Nephron (organoid): ENCODE measurements at regions not wholly inside any gene's neighbourhood (a gene's known extent, or its start where the extent isn't known, plus 50 kb on each side); places are given as distances from the start of the nearest gene placed in this dataset.
"Not testable (repeated sequence)": the region's sequence is repeated elsewhere in the genome, so short reads cannot be mapped to it uniquely, and the experiment has no call there.

Experiments
- H3K27ac Mint-ChIP-seq, 3 experiments: 2 replicates each; pipeline ENCODE4 v1.8.0; 2020; ENCODE audit warnings: mixed read lengths in 3 of 3, mild to moderate bottlenecking in 2 of 3, moderate library complexity in 1 of 3
- H3K27me3 Mint-ChIP-seq: 2 replicates; pipeline ENCODE4 v1.8.0; 2021; ENCODE audit warnings: low read depth, mild to moderate bottlenecking, moderate library complexity, mixed read lengths
- H3K36me3 Mint-ChIP-seq: 2 replicates; pipeline ENCODE4 v1.8.0; 2020; ENCODE audit warnings: low read depth, mixed read lengths
- H3K4me1 Mint-ChIP-seq: 2 replicates; pipeline ENCODE4 v1.8.0; 2020; ENCODE audit warnings: mixed read lengths
- H3K4me3 Mint-ChIP-seq, 3 experiments: 2 replicates each; pipeline ENCODE4 v1.8.0; 2020; ENCODE audit warnings: mild to moderate bottlenecking in 3 of 3, mixed read lengths in 3 of 3, moderate library complexity in 2 of 3
- H3K9me3 Mint-ChIP-seq: 2 replicates; pipeline ENCODE4 v1.8.0; 2020; ENCODE audit warnings: mixed read lengths
- CTCF ChIP-seq, 3 experiments: fragments of 200-600 bp; sonication (generic); IDR thresholded peaks; one replicate each; pipeline ENCODE4 v1.5.0; 2021; ENCODE audit warnings: antibody characterized with exemption in 3 of 3; ENCODE audit not compliant: unreplicated experiment in 3 of 3

DNA sequence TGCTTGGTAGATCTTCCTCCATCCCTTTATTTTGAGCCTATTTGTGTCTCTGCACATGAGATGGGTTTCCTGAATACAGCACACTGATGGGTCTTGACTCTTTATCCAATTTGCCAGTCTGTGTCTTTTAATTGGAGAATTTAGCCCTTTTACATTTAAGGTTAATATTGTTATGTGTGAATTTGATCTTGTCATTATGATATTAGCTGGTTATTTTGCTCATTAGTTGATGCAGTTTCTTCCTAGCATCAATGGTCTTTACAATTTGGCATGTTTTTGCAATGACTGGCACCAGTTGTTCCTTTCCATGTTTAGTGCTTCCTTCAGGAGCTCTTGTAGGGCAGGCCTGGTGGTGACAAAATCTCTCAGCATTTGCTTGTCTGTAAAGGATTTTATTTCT lies 72.4 kb downstream of the HNRNPD start:
- H3K4me3 Mint-ChIP-seq, H3K27me3 Mint-ChIP-seq, H3K4me1 Mint-ChIP-seq: not testable (repeated sequence)

GRCh38 chr4:82293304-82293703 lies 80.5 kb downstream of the HNRNPD start:
- H3K27ac Mint-ChIP-seq, result no peak overlapping the region
- no peaks in the 10 kb centered on the region for H3K36me3 Mint-ChIP-seq
- H3K27me3 Mint-ChIP-seq, result no peaks in the 10 kb centered on the region
- no peak overlapping the region for H3K4me3 Mint-ChIP-seq
- no peak for TF ChIP-seq CTCF (IDR thresholded peaks at IDR 0.05; ENCODE audit: unreplicated experiment in 3 of 3)
- H3K9me3 Mint-ChIP-seq, result no peaks in the 10 kb centered on the region
- no peaks in the 10 kb centered on the region for H3K4me1 Mint-ChIP-seq

More for the DNA sequence above, 72.4 kb downstream of the HNRNPD start:
- peaks cover 12% of the 10 kb centered on the region for H3K9me3 Mint-ChIP-seq
- not testable (repeated sequence) for H3K36me3 Mint-ChIP-seq, H3K27ac Mint-ChIP-seq

- Mint-ChIP-seq H3K27me3 (peaks cover 4% of the 10 kb centered on the region), H3K36me3 (no peaks in the 10 kb centered on the region), H3K4me1 (peaks cover 4% of the 10 kb centered on the region), H3K27ac (no peak overlapping the region), H3K9me3 (no peaks in the 10 kb centered on the region), H3K4me3 (no peak overlapping the region)
- TF ChIP-seq CTCF (IDR thresholded peaks at IDR 0.05; ENCODE audit: unreplicated experiment in 3 of 3), result no peak
Observed at GRCh38 chr4:82287720-82288119, 86.1 kb downstream of the HNRNPD start.

GRCh38 chr4:82284858-82285805 lies 88.7 kb downstream of the HNRNPD start:
- peak; percentile 96 to 99 (median 98) for TF ChIP-seq CTCF (IDR thresholded peaks at IDR 0.05; ENCODE audit: unreplicated experiment in 3 of 3)
- Mint-ChIP-seq H3K9me3 (no peaks in the 10 kb centered on the region), H3K36me3 (no peaks in the 10 kb centered on the region), H3K4me3 (peak overlapping the region; percentile 80 to 82 (median 82)), H3K27me3 (peaks cover 9% of the 10 kb centered on the region), H3K27ac (peak overlapping the region in 1 of 3 experiments; percentile 14), H3K4me1 (peaks cover 4% of the 10 kb centered on the region)

DNA sequence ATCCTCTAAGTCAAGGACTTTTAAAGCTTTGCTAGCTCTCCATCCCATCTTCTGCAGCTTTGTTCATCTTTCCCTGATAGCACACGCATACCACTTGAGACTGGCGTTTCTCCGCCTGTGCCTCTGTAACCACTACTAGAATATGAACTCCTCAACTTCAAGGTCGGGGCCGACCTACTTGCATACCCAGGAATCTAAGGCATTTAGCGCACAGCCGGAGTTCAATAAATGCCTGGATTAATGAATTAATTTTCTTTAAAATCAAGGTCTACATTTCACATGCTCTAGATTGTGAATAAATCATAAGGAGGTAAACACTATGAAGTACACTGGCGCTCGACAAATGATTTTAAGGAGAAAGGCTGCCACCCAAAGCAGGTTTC lies 89.3 kb downstream of the HNRNPD start:
- no peaks in the 10 kb centered on the region for H3K36me3 Mint-ChIP-seq
- peak overlapping the region; percentile 80 to 82 (median 82) for H3K4me3 Mint-ChIP-seq
- H3K4me1 Mint-ChIP-seq, result peaks cover 4% of the 10 kb centered on the region
- H3K27me3 Mint-ChIP-seq, result peaks cover 9% of the 10 kb centered on the region
- TF ChIP-seq CTCF (IDR thresholded peaks at IDR 0.05; ENCODE audit: unreplicated experiment in 3 of 3), result no peak
- H3K9me3 Mint-ChIP-seq, result no peaks in the 10 kb centered on the region
- H3K27ac Mint-ChIP-seq, result peak overlapping the region in 2 of 3 experiments; percentile 14 to 26

- Mint-ChIP-seq H3K27me3 (peaks cover 21% of the 10 kb centered on the region), H3K9me3 (no peaks in the 10 kb centered on the region), H3K27ac (no peak overlapping the region), H3K4me3 (peak overlapping the region; percentile 21 to 40 (median 30)), H3K36me3 (no peaks in the 10 kb centered on the region), H3K4me1 (peaks cover 4% of the 10 kb centered on the region)
- no peak for TF ChIP-seq CTCF (IDR thresholded peaks at IDR 0.05; ENCODE audit: unreplicated experiment in 3 of 3)
Observed at GRCh38 chr4:82282875-82283274, 90.9 kb downstream of the HNRNPD start.

DNA sequence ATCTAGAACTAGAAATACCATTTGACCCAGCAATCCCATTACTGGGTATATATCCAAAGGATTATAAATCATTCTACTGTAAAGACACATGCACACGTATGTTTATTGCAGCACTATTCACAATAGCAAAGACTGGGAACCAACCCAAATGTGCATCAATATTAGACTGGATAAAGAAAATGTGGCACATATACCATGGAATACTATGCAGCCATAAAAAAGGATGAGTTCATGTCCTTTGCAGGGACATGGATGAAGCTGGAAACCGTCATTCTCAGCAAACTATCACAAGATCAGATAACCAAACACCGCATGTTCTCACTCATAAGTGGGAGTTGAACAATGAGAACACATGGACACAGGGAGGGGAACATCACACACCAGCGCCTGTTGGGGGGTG lies 94.2 kb downstream of the HNRNPD start:
- H3K36me3 Mint-ChIP-seq, H3K4me1 Mint-ChIP-seq, H3K27ac Mint-ChIP-seq, H3K4me3 Mint-ChIP-seq, H3K9me3 Mint-ChIP-seq: not testable (repeated sequence)
- H3K27me3 Mint-ChIP-seq, result peaks cover 21% of the 10 kb centered on the region
